Activated CD4-positive, alpha-beta memory T cell treated with anti-CD3 and anti-CD28 coated beads for 36 hours (primary cell): ENCODE measurements at regions not wholly inside any gene's neighbourhood (a gene's known extent, or its start where the extent isn't known, plus 50 kb on each side); places are given as distances from the start of the nearest gene placed in this dataset.

ENCODE experiments used
- CTCF ChIA-PET: fragments of 350-600 bp; sonication (Branson Sonifier 250); formaldehyde crosslinking; loops from one replicate; lab custom pipeline; 2021; ENCODE audit warnings: antibody characterized with exemption, inconsistent platforms; lab: Charles Lee
- POLR2A ChIA-PET: fragments of 350-600 bp; sonication (Branson Sonifier 250); formaldehyde crosslinking; loops from one replicate; lab custom pipeline; 2021; ENCODE audit warnings: antibody characterized with exemption; lab: Charles Lee
- DNase-seq: peaks from one replicate; pipeline ENCODE4 v3.0.0-alpha.2; 2020
- H3K27ac Mint-ChIP-seq: one replicate; pipeline ENCODE4 v1.8.0; 2021; ENCODE audit warnings: mixed read lengths
- H3K27me3 Mint-ChIP-seq: one replicate; pipeline ENCODE4 v1.8.0; 2021; ENCODE audit warnings: mixed read lengths
- H3K36me3 Mint-ChIP-seq: one replicate; pipeline ENCODE4 v1.8.0; 2021; ENCODE audit warnings: mixed read lengths
- H3K4me1 Mint-ChIP-seq: one replicate; pipeline ENCODE4 v1.8.0; 2021; ENCODE audit warnings: low read depth, mixed read lengths
- H3K4me3 Mint-ChIP-seq: one replicate; pipeline ENCODE4 v1.8.0; 2021; ENCODE audit warnings: mild to moderate bottlenecking, mixed read lengths
- H3K9me3 Mint-ChIP-seq: one replicate; pipeline ENCODE4 v1.8.0; 2021; ENCODE audit warnings: mixed read lengths
- intact Hi-C: fragments of 100-400 bp; cut with micrococcal nuclease; formaldehyde crosslinking; loops from one replicate; pipeline ENCODE4 v1.15.1; 2023

DNA sequence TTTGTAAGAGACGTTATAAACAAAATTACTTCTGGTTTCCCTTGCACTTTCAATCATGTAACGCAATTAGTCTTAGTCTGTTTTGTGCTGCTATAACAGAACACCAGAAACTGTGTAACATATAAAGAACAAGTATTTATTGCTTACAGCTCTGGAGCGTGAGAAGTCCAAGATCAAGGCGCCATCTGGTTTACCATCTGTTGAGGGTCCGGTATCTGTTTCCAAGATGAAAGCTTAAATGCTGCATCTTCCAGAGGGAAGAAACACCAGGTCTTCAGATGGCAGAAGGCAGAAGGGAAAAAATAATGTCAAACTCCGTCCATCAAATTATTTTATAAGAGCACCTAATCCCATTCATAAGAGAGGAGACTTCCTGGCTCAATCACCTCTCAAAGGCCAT is 474.1 kb downstream of the PDGFC start:
- CTCF ChIA-PET = no interaction called here
- Mint-ChIP-seq H3K4me1 (no peaks in the 10 kb centered on the region), H3K9me3 (peaks cover 5% of the 10 kb centered on the region), H3K4me3 (no peak overlapping the region), H3K27ac (no peak overlapping the region), H3K36me3 (no peaks in the 10 kb centered on the region), H3K27me3 (no peaks in the 10 kb centered on the region)
- no peak for DNase-seq
- intact Hi-C loops = no loop called here
- POLR2A ChIA-PET = no interaction called here

DNA sequence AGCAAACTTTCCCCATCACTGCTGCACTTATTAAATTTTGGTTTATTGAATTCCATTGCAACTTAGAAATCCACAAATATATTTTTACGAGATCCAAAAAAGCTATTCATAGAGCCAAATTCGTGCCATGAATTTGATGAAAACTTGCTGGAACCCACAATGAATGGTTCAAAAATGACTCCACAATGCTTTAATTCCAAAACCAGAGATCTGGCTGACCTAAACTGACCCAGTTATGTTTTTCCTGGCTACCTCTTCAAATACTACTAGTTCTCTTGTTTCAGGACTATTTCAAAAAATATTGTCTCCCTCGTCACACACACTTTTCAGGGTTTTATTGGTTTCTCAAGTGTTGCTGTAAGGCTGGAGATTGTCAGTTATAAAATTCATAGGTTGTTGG is 474.8 kb downstream of the PDGFC start:
- H3K27me3 Mint-ChIP-seq = no peaks in the 10 kb centered on the region
- CTCF ChIA-PET = interaction anchor here (1.0 kb wide), 1 partner anchor 9 kb away, joined by 3 read pairs; no protein-coding TSS in a partner anchor
- H3K4me1 Mint-ChIP-seq = no peaks in the 10 kb centered on the region
- intact Hi-C loops = no loop called here
- H3K9me3 Mint-ChIP-seq = peaks cover 4% of the 10 kb centered on the region
- no peaks in the 10 kb centered on the region for H3K36me3 Mint-ChIP-seq
- POLR2A ChIA-PET = no interaction called here
- H3K4me3 Mint-ChIP-seq = no peak overlapping the region
- no peak for DNase-seq
- no peak overlapping the region for H3K27ac Mint-ChIP-seq

DNA sequence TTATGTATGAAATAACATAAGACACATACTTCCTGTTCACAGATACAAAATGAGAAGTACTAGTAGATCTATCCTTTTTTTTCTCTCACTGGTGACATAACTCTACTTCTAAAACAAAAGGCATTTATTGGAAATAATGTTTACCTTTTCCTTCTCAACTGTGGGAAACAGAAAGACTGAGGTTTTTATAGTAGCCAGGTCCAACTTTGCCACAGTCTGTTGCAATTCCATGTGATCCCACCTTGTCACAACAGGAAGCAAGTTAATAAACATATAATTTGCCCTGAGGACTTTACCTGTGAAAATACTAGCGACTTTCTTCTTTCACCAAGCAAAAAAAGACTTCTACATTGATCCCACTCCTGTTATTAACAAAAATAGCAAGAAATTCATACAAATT is 475.8 kb downstream of the PDGFC start:
- Mint-ChIP-seq H3K27ac (no peak overlapping the region), H3K9me3 (peaks cover 2% of the 10 kb centered on the region), H3K4me1 (no peaks in the 10 kb centered on the region), H3K36me3 (no peaks in the 10 kb centered on the region), H3K27me3 (no peaks in the 10 kb centered on the region), H3K4me3 (no peak overlapping the region)
- ChIA-PET POLR2A (no interaction called here), CTCF (interaction anchor here (1.0 kb wide), 1 partner anchor 8 kb away, joined by 3 read pairs; no protein-coding TSS in a partner anchor)
- DNase-seq = no peak
- intact Hi-C loops = no loop called here

DNA sequence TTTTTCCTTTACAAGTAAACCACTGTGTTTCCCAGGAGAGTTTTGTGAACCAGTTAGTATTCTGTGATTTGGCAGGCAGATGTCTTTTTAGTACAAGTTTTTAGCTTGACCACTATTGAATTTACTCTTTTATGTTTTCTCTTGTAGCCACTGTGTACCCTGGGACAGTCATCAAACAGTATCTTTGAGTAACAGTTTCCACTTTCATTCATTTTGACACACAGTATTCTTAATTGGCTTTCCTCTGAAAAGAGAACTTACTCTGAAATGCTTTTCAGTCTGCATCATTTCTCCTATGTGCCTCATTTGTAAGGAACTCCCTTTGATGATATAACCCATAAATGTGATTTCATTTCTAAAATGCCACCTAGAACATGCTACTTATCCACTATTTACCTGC is 476.5 kb downstream of the PDGFC start:
- H3K4me1 Mint-ChIP-seq = no peaks in the 10 kb centered on the region
- CTCF ChIA-PET = no interaction called here
- no peak overlapping the region for H3K4me3 Mint-ChIP-seq
- intact Hi-C loops = no loop called here
- no peak overlapping the region for H3K27ac Mint-ChIP-seq
- DNase-seq = no peak
- H3K27me3 Mint-ChIP-seq = no peaks in the 10 kb centered on the region
- no peaks in the 10 kb centered on the region for H3K36me3 Mint-ChIP-seq
- POLR2A ChIA-PET = interaction anchor here (0.7 kb wide), 1 partner anchor 173 kb away, joined by 4 read pairs; no protein-coding TSS in a partner anchor
- H3K9me3 Mint-ChIP-seq = no peaks in the 10 kb centered on the region

DNA sequence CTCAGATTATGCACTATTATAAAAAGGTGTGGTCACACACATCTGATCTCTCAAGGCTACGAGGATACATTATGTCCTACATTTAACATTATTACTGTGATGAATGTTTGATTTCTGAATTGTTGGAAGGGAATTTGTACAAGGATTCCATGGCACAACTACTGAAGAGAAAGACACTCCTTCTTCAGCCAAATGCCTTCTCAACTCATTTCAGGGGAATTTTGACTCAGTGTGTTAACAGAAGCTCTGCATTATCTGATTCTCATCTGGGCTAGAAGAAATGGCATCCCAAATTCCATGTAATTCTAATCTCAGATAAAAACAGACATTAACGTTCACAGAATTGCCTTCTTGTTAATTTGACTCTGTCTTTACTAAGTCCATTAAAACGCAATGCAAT is 477.7 kb downstream of the PDGFC start:
- CTCF ChIA-PET = no interaction called here
- intact Hi-C loops = no loop called here
- H3K9me3 Mint-ChIP-seq = no peaks in the 10 kb centered on the region
- POLR2A ChIA-PET = no interaction called here
- no peak for DNase-seq
- no peaks in the 10 kb centered on the region for H3K27me3 Mint-ChIP-seq
- no peak overlapping the region for H3K4me3 Mint-ChIP-seq
- no peaks in the 10 kb centered on the region for H3K4me1 Mint-ChIP-seq
- H3K27ac Mint-ChIP-seq = no peak overlapping the region
- H3K36me3 Mint-ChIP-seq = no peaks in the 10 kb centered on the region

DNA sequence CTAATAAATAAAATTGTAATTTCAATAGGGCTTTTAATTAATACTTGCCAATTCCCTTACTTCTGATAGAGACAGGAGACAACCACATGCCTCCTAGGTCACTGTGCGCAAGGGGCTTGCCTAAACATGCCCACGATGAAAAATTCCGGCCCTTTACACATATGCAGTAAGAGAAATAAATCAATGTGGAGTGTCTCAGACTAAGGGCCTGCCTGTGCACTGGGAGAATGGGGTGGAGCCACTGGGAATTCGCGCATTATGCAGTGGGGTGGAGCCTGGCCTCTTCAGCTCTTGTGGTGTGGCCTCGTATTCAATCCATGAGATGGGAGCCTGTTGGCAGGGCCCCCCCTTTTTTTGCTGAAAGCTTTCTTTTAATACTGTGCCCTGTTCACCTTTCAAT is 484.5 kb downstream of the PDGFC start:
- intact Hi-C loops = no loop called here
- Mint-ChIP-seq H3K27me3 (no peaks in the 10 kb centered on the region), H3K4me1 (no peaks in the 10 kb centered on the region), H3K36me3 (no peaks in the 10 kb centered on the region), H3K27ac (no peak overlapping the region), H3K4me3 (no peak overlapping the region), H3K9me3 (no peaks in the 10 kb centered on the region)
- ChIA-PET CTCF (no interaction called here), POLR2A (no interaction called here)
- DNase-seq = no peak

DNA sequence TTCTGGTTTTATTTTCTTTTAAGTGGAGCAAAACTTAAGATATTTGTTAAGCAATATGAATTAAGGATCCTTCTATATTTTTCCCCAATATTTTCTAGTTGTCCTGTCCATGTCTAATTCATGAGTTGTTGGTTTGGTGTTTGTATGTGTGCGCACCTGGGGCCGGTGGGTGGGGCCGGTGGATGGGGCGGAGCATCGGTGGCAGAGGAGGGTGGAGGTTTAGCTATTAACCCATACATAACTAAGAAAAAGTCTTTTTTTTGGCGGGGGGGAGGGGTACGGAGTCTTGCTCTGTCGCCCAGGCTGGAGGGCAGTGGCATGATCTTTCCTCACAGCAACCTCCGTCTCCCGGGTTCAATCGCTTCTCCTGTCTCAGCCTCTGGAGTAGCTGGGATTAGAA is 489.8 kb downstream of the PDGFC start:
- no peak overlapping the region for H3K4me3 Mint-ChIP-seq
- H3K27ac Mint-ChIP-seq = no peak overlapping the region
- CTCF ChIA-PET = no interaction called here
- H3K9me3 Mint-ChIP-seq = peaks cover 2% of the 10 kb centered on the region
- POLR2A ChIA-PET = no interaction called here
- intact Hi-C loops = no loop called here
- H3K4me1 Mint-ChIP-seq = no peaks in the 10 kb centered on the region
- H3K27me3 Mint-ChIP-seq = no peaks in the 10 kb centered on the region
- no peak for DNase-seq
- H3K36me3 Mint-ChIP-seq = no peaks in the 10 kb centered on the region

DNA sequence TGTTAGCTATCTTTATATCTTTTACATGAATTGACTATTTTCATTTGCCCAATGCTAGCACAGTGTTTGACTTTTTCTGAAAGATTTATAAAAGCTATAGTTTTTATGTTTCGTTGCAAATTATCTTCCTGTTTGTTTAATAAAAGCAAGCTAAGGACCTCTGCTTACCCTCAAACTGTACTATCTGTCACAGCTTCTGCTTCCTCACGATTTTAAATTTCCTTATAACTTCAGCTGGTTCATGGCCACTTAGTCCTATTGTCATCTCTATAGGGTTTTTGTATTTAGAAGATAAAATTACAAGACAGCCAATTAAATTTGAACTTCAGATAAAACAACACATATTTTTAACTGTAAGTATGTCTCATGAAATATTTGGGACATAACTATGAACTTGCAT is 494.0 kb downstream of the PDGFC start:
- no peaks in the 10 kb centered on the region for H3K27me3 Mint-ChIP-seq
- no peak overlapping the region for H3K4me3 Mint-ChIP-seq
- H3K4me1 Mint-ChIP-seq = no peaks in the 10 kb centered on the region
- ChIA-PET POLR2A (no interaction called here), CTCF (interaction anchor here (0.7 kb wide), 1 partner anchor 596 kb away, joined by 3 read pairs; no protein-coding TSS in a partner anchor)
- DNase-seq = no peak
- intact Hi-C loops = no loop called here
- no peaks in the 10 kb centered on the region for H3K36me3 Mint-ChIP-seq
- H3K9me3 Mint-ChIP-seq = peaks cover 2% of the 10 kb centered on the region
- no peak overlapping the region for H3K27ac Mint-ChIP-seq

DNA sequence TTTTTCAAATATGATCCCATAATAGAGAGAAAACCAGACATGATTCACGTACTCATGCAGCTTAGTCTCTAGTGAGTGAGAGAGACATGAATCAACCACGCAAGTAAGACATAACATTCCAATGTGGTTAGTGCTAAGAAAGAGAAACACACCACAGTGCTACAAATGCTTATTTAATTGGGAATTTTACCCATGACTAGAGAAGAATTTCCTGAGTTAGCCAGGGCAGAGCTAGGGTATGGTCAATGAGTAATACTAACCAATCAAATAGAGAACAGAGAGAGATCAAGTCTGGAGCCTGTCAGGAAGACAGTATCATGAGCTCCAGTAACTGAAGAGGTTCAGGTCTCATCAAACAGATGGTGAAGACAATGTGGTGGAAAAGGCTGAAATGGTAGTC is 495.2 kb downstream of the PDGFC start:
- ChIA-PET CTCF (no interaction called here), POLR2A (no interaction called here)
- Mint-ChIP-seq H3K9me3 (no peaks in the 10 kb centered on the region), H3K27me3 (no peaks in the 10 kb centered on the region), H3K36me3 (no peaks in the 10 kb centered on the region), H3K4me1 (no peaks in the 10 kb centered on the region), H3K27ac (no peak overlapping the region), H3K4me3 (no peak overlapping the region)
- intact Hi-C loops = no loop called here
- DNase-seq = no peak

DNA sequence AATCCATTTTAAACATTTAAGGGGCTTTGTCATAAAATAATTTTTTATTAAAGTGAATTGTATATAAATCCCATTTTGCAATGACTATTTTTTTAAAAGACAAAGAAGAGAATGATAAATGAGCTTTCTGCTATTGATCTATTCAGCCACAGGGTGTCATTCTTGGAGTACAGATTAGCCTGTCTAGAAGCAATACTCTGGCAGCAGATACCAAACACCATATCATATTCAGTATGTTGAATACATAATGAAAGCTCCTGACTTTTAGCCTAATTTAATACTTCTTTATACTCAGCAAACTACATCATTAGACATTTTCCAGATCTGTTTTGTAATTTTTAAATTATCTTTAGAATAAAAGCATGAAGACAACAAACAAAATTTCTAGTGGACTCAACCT is 496.3 kb downstream of the PDGFC start:
- intact Hi-C loops = no loop called here
- CTCF ChIA-PET = no interaction called here
- no peaks in the 10 kb centered on the region for H3K27me3 Mint-ChIP-seq
- DNase-seq = no peak
- POLR2A ChIA-PET = no interaction called here
- H3K4me1 Mint-ChIP-seq = no peaks in the 10 kb centered on the region
- H3K27ac Mint-ChIP-seq = no peak overlapping the region
- no peaks in the 10 kb centered on the region for H3K36me3 Mint-ChIP-seq
- no peaks in the 10 kb centered on the region for H3K9me3 Mint-ChIP-seq
- no peak overlapping the region for H3K4me3 Mint-ChIP-seq

DNA sequence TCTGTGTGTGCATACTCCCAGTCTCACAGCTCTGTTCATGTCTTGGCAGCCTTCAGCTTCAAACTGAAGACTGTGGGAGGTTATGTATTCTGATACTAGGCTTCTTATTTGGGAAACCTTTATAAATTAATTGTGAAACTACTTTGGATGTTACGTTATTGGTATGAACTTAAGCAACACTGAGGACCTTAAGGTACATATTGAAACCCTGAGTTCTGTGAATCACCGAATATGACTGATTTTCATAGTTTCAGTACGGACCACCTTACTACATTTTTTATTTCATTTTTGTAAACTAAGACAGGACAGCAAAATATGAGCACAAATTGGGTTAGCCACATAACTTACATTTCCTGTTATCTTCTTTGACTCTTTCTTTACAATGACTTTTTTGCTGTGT is 498.4 kb downstream of the PDGFC start:
- ChIA-PET CTCF (no interaction called here), POLR2A (no interaction called here)
- no peak for DNase-seq
- peaks cover 3% of the 10 kb centered on the region for H3K9me3 Mint-ChIP-seq
- H3K27ac Mint-ChIP-seq = no peak overlapping the region
- intact Hi-C loops = no loop called here
- H3K27me3 Mint-ChIP-seq = no peaks in the 10 kb centered on the region
- H3K4me3 Mint-ChIP-seq = no peak overlapping the region
- H3K4me1 Mint-ChIP-seq = no peaks in the 10 kb centered on the region
- H3K36me3 Mint-ChIP-seq = no peaks in the 10 kb centered on the region

DNA sequence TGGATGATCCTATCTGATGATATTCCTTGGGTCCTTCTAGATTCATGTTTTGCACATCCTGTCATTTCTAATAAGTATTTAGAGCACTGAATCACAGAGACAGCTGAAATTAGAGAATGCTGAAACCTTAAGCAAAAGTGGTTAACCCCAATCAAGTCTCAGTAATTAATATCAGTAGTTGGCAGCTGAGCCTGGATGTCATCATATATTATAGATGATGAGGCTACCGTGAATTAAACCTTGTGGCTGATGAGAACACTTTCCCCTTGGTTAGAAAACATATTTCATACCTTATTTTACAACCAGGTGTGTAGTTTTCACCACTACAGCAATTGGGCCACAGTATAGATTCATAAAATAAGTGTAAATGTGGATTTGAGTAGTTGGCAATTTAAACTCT is 499.0 kb downstream of the PDGFC start:
- no peak for DNase-seq
- intact Hi-C loops = no loop called here
- H3K9me3 Mint-ChIP-seq = peaks cover 3% of the 10 kb centered on the region
- POLR2A ChIA-PET = no interaction called here
- no peaks in the 10 kb centered on the region for H3K4me1 Mint-ChIP-seq
- no peaks in the 10 kb centered on the region for H3K36me3 Mint-ChIP-seq
- H3K27ac Mint-ChIP-seq = no peak overlapping the region
- CTCF ChIA-PET = no interaction called here
- no peaks in the 10 kb centered on the region for H3K27me3 Mint-ChIP-seq
- H3K4me3 Mint-ChIP-seq = no peak overlapping the region

DNA sequence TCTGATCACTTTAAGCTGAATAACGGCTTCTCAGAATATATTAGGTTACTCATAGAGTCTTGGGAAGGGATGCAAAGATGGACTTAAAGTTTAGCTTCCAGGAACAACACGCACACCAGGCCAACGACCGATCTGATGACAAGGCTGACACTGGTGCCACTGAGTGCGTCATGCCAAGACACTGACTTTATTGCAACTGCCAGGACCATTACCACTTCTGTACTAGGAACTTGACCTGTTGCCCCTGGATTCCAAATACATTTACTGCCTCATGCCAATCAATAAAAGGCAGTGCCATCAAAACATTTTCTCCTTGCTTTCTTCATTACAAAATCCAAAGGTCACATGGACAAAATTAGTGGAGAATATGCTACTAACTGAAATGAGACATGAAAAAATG is 505.9 kb upstream of the CTSO start:
- Mint-ChIP-seq H3K27ac (no peak overlapping the region), H3K36me3 (no peaks in the 10 kb centered on the region), H3K9me3 (peaks cover 11% of the 10 kb centered on the region), H3K4me3 (no peak overlapping the region), H3K27me3 (no peaks in the 10 kb centered on the region), H3K4me1 (no peaks in the 10 kb centered on the region)
- ChIA-PET CTCF (no interaction called here), POLR2A (no interaction called here)
- intact Hi-C loops = no loop called here
- no peak for DNase-seq
